Muscle layer of duodenum (tissue), 2 donors: ENCODE measurements at regions not wholly inside any gene's neighbourhood (a gene's known extent, or its start where the extent isn't known, plus 50 kb on each side); places are given as distances from the start of the nearest gene placed in this dataset.

ENCODE experiments used
- H3K27ac ChIP-seq: one replicate; pipeline ENCODE4 v1.7.0; 2013; ENCODE audit warnings: mild to moderate bottlenecking, low read length
- H3K27me3 ChIP-seq: one replicate; pipeline ENCODE4 v1.7.0; 2013; ENCODE audit warnings: low read depth, mild to moderate bottlenecking, control low read depth, low read length
- H3K36me3 ChIP-seq, 2 donors: one replicate each; pipeline ENCODE4 v1.7.0; 2013; ENCODE audit warnings: low read length in 2 of 2, control low read depth in 1 of 2, mild to moderate bottlenecking in 1 of 2; ENCODE audit not compliant: insufficient read depth in 2 of 2, control insufficient read depth in 1 of 2
- H3K4me1 ChIP-seq, 2 donors: one replicate each; pipeline ENCODE4 v1.7.0; 2013; ENCODE audit warnings: low read length in 2 of 2, mild to moderate bottlenecking in 2 of 2, control low read depth in 1 of 2, moderate library complexity in 1 of 2; ENCODE audit not compliant: insufficient read depth in 2 of 2, control insufficient read depth in 1 of 2
- H3K4me3 ChIP-seq, 2 donors: one replicate each; pipeline ENCODE4 v1.7.0; 2013; ENCODE audit warnings: low read length in 2 of 2, low read depth in 1 of 2, mild to moderate bottlenecking in 1 of 2
- H3K9me3 ChIP-seq, 2 donors: one replicate each; pipeline ENCODE4 v1.7.0; 2013; ENCODE audit warnings: low read length in 2 of 2, control low read depth in 1 of 2, mild to moderate bottlenecking in 1 of 2; ENCODE audit not compliant: control insufficient read depth in 1 of 2
- donor health status: healthy.

DNA sequence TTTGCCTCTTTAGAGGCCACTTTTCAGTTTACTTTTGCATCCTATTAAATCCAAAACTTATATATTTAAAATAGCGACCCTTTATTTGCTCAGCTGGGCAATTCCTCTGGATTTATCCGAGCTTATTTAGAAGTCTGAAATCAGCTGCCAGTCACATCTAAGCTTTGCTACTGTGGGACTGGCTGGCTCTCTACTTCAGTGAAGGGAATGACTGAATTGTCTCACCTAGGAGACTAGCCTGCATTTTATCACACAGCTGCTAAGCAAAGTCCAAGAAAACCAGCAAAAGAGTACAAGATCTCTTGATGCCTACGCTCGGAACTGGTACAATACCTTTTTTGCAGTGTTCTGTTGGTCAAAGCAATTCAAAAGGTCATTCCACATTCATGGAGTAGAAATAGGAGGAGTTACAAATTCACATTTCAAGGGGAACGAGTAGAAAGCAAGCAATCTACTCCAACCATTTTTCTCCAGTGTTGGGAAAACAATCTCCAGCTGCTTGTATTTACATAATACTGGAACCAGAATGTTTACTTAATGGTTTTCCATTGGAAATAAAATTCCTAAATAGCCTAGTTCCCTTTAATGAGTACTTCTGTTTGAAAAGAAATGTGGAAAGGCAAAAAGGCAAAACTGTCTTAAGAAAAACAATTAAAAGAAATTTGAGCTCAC lies 160.2 kb downstream of the MAGEB5 start:
- H3K9me3 ChIP-seq, result no peaks in the 10 kb centered on the region
- H3K4me1 ChIP-seq, result no peaks in the 10 kb centered on the region
- H3K4me3 ChIP-seq, result no peak overlapping the region
- H3K27ac ChIP-seq, result no peak overlapping the region
- no peaks in the 10 kb centered on the region for H3K27me3 ChIP-seq
- no peaks in the 10 kb centered on the region for H3K36me3 ChIP-seq

DNA sequence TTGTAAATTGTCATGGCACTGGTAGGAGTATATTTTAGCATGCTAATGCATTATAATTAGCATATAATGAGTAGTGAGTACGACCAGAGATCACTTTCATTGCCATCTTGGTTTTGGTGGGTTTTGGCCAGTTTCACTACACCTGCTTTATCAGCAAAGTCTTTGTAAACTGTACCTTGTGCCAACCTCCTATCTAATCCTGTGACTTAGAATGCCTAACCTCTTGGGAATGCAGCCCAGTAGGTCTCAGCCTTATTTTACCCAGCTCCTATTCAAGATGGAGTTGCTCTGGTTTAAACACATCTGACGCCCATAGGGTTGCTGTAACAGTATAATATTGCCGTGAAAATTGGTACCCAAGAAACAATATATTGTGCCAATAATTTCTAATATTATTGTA lies 159.4 kb downstream of the MAGEB5 start:
- Histone ChIP-seq H3K27ac (no peak overlapping the region), H3K4me1 (no peaks in the 10 kb centered on the region), H3K4me3 (no peak overlapping the region), H3K27me3 (no peaks in the 10 kb centered on the region), H3K36me3 (no peaks in the 10 kb centered on the region), H3K9me3 (no peaks in the 10 kb centered on the region)

DNA sequence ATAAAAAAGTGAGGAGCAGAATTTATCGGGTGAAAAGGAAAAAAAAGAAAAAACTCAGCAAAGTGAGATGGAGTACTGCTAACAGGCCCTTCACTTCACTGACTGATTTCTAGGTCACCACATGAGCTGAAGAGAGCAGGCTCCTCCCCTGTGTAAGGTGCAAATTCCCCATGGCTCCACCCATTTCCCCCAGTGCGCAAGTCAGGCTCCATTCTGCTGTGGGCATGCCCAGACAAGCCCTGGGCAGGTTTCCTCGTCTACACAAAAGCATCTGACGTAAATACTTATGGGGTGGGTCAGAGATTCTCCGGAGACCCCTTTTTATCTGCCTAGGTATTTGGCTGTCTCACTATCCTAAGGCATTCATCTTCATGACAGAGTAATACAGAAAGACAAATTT lies 157.9 kb downstream of the MAGEB5 start:
- H3K36me3 ChIP-seq, result no peaks in the 10 kb centered on the region
- H3K27ac ChIP-seq, result no peak overlapping the region
- H3K9me3 ChIP-seq, result no peaks in the 10 kb centered on the region
- no peak overlapping the region for H3K4me3 ChIP-seq
- no peaks in the 10 kb centered on the region for H3K4me1 ChIP-seq
- no peaks in the 10 kb centered on the region for H3K27me3 ChIP-seq

DNA sequence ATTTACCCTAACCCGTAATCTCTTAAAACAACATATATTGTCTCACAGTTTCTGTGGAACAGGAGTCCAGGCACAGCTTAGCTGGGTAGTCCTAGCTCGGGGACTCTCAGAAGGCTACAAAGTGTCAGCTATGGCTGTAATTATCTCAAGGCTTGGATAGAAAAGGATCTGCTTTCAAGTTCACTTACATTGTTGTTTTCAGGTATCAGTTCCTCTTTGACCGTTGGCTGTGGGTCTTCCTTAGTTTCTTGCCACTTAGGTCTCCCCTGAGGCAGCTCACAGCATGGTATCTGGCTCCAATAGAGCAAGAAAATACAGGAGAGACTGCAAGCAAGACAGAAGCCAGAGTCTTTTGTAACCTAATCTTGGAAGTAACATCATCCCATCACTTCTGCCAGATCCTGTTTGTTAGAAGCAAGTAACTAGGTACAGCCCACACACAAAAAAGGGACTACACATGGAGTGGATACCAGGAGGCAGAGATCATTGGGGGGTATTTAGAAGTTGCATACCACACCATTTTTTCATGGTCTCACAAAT lies 137.0 kb downstream of the MAGEB5 start:
- no peaks in the 10 kb centered on the region for H3K27me3 ChIP-seq
- no peaks in the 10 kb centered on the region for H3K4me1 ChIP-seq
- H3K36me3 ChIP-seq, result no peaks in the 10 kb centered on the region
- no peak overlapping the region for H3K27ac ChIP-seq
- H3K9me3 ChIP-seq, result no peaks in the 10 kb centered on the region
- H3K4me3 ChIP-seq, result no peak overlapping the region

DNA sequence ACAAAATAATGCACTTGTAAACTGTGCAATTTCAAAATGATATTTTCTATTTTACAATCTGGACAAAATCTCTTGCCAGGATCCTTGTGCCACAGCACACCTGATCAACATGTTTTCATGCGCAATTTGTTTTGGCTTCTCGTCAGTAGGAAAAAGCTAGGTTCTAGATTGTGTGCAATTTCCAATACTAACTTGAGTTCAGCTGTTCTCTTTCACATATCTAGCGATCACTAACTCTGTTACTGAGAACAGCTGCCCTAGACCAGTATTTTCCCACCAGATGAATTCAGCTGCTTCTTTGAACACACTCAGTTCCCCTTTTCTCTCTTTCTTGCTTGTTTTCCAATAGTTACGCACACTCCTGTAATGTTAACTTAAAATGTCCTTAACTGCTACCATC lies 131.2 kb downstream of the MAGEB5 start:
- Histone ChIP-seq H3K27ac (no peak overlapping the region), H3K9me3 (no peaks in the 10 kb centered on the region), H3K4me3 (no peak overlapping the region), H3K4me1 (no peaks in the 10 kb centered on the region), H3K36me3 (no peaks in the 10 kb centered on the region), H3K27me3 (no peaks in the 10 kb centered on the region)

DNA sequence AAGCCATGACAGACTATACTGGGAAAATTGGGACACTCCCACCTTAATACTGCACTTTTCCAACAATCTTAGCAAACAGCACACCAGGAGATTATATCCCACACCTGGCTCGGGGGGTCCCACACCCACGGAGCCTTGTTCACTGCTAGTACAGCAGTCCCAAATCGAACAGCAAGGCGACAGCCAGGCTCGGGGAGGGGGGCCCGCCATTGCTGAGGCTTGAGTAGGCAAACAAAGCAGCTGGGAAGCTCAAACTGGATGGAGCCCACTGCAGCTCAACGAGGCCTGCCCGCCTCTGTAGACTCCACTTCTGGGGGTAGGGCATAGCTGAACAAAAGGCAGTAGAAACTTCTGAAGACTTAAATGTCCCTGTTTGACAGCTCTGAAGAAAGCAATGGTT lies 118.3 kb downstream of the MAGEB5 start:
- Histone ChIP-seq H3K9me3 (no peaks in the 10 kb centered on the region), H3K36me3 (no peaks in the 10 kb centered on the region), H3K4me3 (no peak overlapping the region), H3K4me1 (no peaks in the 10 kb centered on the region), H3K27ac (no peak overlapping the region), H3K27me3 (no peaks in the 10 kb centered on the region)

DNA sequence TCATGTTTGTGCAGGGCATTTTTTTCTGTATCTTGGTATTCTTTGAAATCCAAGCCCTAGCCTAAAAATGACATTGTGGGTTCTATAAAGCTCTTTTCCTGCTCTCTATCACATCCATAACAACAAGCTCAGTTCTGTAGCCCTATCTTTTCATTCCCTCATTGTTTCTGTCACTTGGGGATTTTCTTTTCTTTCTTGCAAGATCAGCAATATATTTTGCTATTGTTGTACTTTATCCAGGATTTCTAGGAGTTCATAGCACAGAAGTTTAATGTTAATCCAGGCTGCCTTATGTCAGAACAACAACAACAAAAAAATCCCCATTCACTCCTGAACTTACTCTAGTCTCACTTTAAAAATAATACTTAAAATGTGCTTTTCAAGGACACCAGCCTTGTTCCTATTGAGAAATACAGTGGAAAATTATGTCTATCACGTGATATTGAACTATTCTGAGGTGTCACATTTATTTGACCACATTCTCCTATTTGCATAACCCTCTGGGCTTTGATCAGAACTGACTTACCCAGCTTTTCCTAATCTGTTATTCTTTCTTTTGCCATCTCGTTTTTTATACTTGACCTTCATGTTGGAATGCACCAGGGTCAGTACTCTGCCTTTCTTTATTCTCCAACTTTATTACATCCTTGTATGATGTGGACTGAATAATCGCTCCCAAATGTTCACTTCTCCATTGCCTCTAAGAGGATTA lies 112.8 kb downstream of the MAGEB5 start:
- no peaks in the 10 kb centered on the region for H3K9me3 ChIP-seq
- no peak overlapping the region for H3K4me3 ChIP-seq
- H3K27me3 ChIP-seq, result no peaks in the 10 kb centered on the region
- no peaks in the 10 kb centered on the region for H3K4me1 ChIP-seq
- no peaks in the 10 kb centered on the region for H3K36me3 ChIP-seq
- H3K27ac ChIP-seq, result no peak overlapping the region

DNA sequence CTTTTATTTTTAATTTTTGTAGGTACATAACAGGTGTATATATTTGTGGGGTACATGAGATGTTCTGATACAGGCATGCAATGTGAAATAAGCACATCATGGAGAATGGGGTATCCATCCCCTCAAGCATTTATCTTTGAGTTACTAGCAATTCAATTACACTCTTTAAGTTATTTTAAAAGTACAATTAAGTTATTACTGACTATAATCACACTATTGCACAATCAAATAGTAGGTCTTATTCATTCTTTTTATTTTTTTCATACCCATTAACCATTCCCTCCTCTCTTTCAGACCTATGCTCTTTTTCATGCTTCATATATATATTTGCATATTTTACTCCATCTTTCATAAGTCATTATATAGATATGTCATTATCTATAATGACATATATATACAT lies 93.3 kb downstream of the MAGEB5 start:
- H3K4me1 ChIP-seq, result no peaks in the 10 kb centered on the region
- no peaks in the 10 kb centered on the region for H3K36me3 ChIP-seq
- H3K4me3 ChIP-seq, result no peak overlapping the region
- H3K27me3 ChIP-seq, result no peaks in the 10 kb centered on the region
- H3K9me3 ChIP-seq, result no peaks in the 10 kb centered on the region
- H3K27ac ChIP-seq, result no peak overlapping the region

DNA sequence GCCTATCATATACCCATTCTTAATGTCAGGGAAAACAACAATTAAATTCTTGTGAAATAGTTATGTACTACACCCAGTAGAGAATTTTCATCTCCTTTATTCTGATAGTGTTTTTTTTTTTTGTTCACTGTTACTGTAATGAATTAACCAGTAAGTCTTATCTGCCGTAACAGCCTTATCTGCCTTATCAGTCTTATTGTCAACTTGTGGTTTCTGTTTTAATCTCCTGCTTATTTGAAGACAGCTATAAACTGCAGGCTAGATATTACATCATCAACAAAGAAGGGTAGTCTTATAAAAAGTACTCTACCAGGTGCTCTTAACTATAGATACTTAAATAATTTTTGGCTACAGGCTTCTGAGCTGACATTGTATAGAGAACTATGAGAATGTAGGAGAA lies 79.5 kb downstream of the MAGEB5 start:
- Histone ChIP-seq H3K36me3 (no peaks in the 10 kb centered on the region), H3K4me1 (no peaks in the 10 kb centered on the region), H3K27me3 (no peaks in the 10 kb centered on the region), H3K9me3 (no peaks in the 10 kb centered on the region), H3K4me3 (no peak overlapping the region), H3K27ac (no peak overlapping the region)

DNA sequence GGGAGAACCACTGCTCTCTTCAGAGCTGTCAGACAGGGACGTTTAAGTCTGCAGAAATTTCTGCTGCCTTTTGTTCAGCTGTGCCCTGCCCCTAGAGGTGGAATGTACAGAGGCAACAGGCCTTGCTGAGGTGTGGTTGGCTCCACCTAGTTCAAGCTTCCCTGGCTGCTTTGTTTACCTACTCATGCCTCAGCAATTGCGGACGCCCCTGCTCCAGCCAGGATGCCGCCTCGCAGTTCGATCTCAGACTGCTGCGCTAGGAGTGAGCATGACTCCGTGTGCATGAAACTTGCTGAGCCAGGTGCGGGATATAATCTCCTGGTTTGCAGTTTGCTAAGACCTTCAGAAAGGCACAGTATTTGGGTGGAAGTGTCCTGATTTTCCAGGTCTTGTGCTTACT lies 70.9 kb downstream of the MAGEB5 start:
- Histone ChIP-seq H3K4me3 (no peak overlapping the region), H3K9me3 (no peaks in the 10 kb centered on the region), H3K27me3 (no peaks in the 10 kb centered on the region), H3K27ac (no peak overlapping the region), H3K36me3 (no peaks in the 10 kb centered on the region), H3K4me1 (no peaks in the 10 kb centered on the region)
